Common myeloid progenitor, CD34-positive (primary cell): ENCODE measurements at regions not wholly inside any gene's neighbourhood (a gene's known extent, or its start where the extent isn't known, plus 50 kb on each side); places are given as distances from the start of the nearest gene placed in this dataset.

Experiments used
- CTCF ChIA-PET: fragments of 350-600 bp; sonication (Branson Sonifier 250); formaldehyde crosslinking; loops from one replicate; lab custom pipeline; 2021; ENCODE audit warnings: antibody characterized with exemption; lab: Charles Lee
- POLR2A ChIA-PET: fragments of 350-600 bp; sonication (Branson Sonifier 250); formaldehyde crosslinking; loops from one replicate; lab custom pipeline; 2021; ENCODE audit warnings: antibody characterized with exemption; lab: Charles Lee
- DNase-seq, 3 donors: peaks; one replicate each; pipeline versions ENCODE4 v3.0.0 to v3.0.0-alpha.2; 2013
- H3K27ac ChIP-seq, 2 experiments: 1 replicate in 1 of 2; 2 replicates in 1 of 2; pipeline ENCODE4 v1.7.0; 2013; ENCODE audit warnings: inconsistent platforms in 2 of 2, low read length in 2 of 2, mild to moderate bottlenecking in 2 of 2, low read depth in 1 of 2, moderate library complexity in 1 of 2; ENCODE audit not compliant: severe bottlenecking in 2 of 2, insufficient read depth in 1 of 2, poor library complexity in 1 of 2
- H3K27me3 ChIP-seq, 5 experiments: replicated peaks in 2 of 5; 1 replicate in 3 of 5; 2 replicates in 2 of 5; pipeline versions ENCODE4 v1.6.1 to v1.7.0; 2013; ENCODE audit warnings: low read length in 4 of 5, mild to moderate bottlenecking in 2 of 5, moderate library complexity in 2 of 5, inconsistent platforms in 1 of 5; ENCODE audit not compliant: insufficient read depth in 5 of 5, control insufficient read depth in 4 of 5
- H3K36me3 ChIP-seq, 4 experiments: 1 replicate in 2 of 4; 2 replicates in 2 of 4; pipeline versions ENCODE4 v1.6.1 to v1.7.0; 2013; ENCODE audit warnings: low read length in 3 of 4, control low read depth in 1 of 4, mild to moderate bottlenecking in 1 of 4; ENCODE audit not compliant: control insufficient read depth in 4 of 4, insufficient read depth in 4 of 4
- H3K4me1 ChIP-seq, 4 experiments: 1 replicate in 3 of 4; 2 replicates in 1 of 4; pipeline versions ENCODE4 v1.6.1 to v1.7.1; 2013; ENCODE audit warnings: low read length in 3 of 4, mild to moderate bottlenecking in 3 of 4, control low read depth in 1 of 4, inconsistent platforms in 1 of 4, moderate library complexity in 1 of 4; ENCODE audit not compliant: control insufficient read depth in 4 of 4, insufficient read depth in 4 of 4; ENCODE audit errors: control extremely low read depth in 1 of 4
- H3K4me3 ChIP-seq, 7 experiments: 1 replicate in 4 of 7; 2 replicates in 3 of 7; pipeline versions ENCODE4 v1.5.1 to v1.7.0; 2013; ENCODE audit warnings: mild to moderate bottlenecking in 7 of 7, low read length in 6 of 7, moderate library complexity in 6 of 7, inconsistent platforms in 2 of 7, low read depth in 2 of 7, control low read depth in 1 of 7; ENCODE audit not compliant: insufficient read depth in 4 of 7, control insufficient read depth in 1 of 7; ENCODE audit errors: extremely low read depth in 1 of 7
- H3K9me3 ChIP-seq, 5 experiments: 1 replicate in 4 of 5; 2 replicates in 1 of 5; pipeline versions ENCODE4 v1.6.1 to v1.7.1; 2013; ENCODE audit warnings: low read length in 4 of 5, mild to moderate bottlenecking in 2 of 5, inconsistent platforms in 1 of 5, low read depth in 1 of 5, moderate library complexity in 1 of 5; ENCODE audit not compliant: control insufficient read depth in 4 of 5, insufficient read depth in 2 of 5; ENCODE audit errors: control extremely low read depth in 1 of 5
- WGBS: methylation state at CpG from one replicate; pipeline ENCODE4 v1.1.5; 2013; ENCODE audit not compliant: insufficient coverage; 5-methylcytosine and 5-hydroxymethylcytosine counted together

DNA sequence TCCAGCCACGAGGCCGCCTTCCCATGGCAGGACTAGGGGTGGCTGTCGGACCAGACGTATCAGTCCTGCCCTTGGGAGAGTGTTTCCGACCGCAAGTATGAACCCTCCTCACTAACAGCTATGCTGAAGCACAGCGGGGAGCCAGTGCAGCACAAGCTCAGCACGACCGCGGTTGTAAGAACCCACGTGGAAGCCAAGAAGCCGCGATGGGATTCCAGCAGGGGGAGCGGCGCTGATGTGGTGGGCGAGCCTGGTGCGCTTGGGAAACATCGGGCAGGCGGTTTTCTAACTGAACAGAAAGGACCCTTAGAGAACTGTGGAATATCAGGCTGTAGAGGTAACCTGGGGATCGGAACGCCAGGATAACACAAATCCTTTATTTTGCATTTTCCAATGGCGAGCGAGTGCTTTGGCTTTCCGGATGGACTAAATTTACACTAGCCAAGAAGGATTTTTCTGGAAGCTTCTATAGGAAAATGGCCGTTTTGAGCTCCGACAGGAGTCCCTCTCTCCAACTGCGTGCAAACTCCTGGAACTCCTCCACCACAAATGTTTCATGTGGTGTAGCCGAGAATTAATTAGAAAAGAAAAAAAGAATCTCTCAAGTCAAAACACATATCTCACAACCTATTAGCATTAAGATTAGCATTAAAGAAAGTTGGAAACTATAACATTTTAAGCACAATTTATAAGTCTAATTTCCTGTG, 132.0 kb upstream of the MYCN start:
- CTCF ChIA-PET: interaction anchor here (1.2 kb wide), 1 partner anchor 10 kb away, joined by 5 read pairs; no protein-coding TSS in a partner anchor
- DNase-seq: peak in 2 of 3 donors; percentile 9 to 19
- Histone ChIP-seq H3K9me3 (no peaks in the 10 kb centered on the region), H3K4me1 (peaks cover 0 to 18% (median 15%) of the 10 kb centered on the region in 4 experiments), H3K4me3 (peak overlapping the region in 2 of 7 experiments; percentile 2 to 6), H3K27ac (no peak overlapping the region), H3K27me3 (no peaks in the 10 kb centered on the region), H3K36me3 (no peaks in the 10 kb centered on the region)
- WGBS: 73% methylated on average over 24 of the region's 28 CpGs
- POLR2A ChIA-PET: interaction anchor here (0.7 kb wide), 1 partner anchor 11 kb away, joined by 5 read pairs; no protein-coding TSS in a partner anchor

DNA sequence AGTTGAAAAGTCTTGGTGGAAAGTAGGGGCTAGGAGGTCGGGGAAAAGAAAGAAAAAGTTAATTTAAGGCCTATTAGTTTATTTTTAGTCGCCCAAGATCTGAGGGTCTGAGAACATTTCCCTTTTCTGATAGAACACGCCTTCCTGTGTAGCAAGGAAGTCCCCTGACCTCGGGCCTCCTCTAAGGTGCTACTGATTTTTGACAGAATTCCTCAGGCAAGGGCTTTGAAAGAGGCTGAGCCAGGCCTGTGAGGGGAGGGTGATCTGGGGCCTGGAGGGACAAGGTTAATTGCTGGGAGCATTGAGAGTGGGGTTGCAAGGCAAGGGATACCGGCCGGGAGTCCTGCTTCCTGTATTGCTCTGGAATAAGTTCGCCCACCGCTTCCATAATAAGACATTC, 131.4 kb upstream of the MYCN start:
- peak; percentile 13 to 60 (median 57) for DNase-seq
- Histone ChIP-seq H3K9me3 (no peaks in the 10 kb centered on the region), H3K4me3 (peak overlapping the region in 2 of 7 experiments; percentile 2 to 6), H3K36me3 (no peaks in the 10 kb centered on the region), H3K27me3 (no peaks in the 10 kb centered on the region), H3K27ac (no peak overlapping the region), H3K4me1 (peaks cover 0 to 18% (median 15%) of the 10 kb centered on the region in 4 experiments)
- WGBS: 6% methylated on average over 3 of the region's 8 CpGs
- CTCF ChIA-PET: interaction anchor here (1.3 kb wide), 1 partner anchor 9 kb away, joined by 4 read pairs; no protein-coding TSS in a partner anchor
- POLR2A ChIA-PET: interaction anchor here (0.6 kb wide), 1 partner anchor 22 kb away, joined by 3 read pairs; no protein-coding TSS in a partner anchor

DNA sequence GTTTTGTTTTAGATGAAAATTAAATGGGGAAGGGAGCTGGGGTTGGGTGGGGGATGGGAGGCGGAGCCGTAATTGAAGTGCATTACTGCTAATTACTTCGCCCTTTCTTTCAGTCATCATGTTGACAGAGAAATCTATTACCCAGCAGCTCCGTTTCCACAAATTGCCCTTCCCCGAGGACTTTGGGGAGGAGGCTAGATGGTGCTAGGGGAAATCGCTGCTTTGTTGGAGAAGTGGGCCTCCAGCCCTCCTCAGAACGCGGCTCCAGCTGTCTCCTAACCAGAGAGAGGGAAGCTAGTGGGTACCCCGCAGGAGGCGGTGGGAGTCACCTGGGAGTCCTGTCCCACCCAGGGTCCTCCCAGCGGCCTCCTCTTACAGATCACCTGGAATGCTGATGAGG, 130.9 kb upstream of the MYCN start:
- WGBS: 30% methylated on average over 3 of the region's 11 CpGs
- no peak for DNase-seq
- Histone ChIP-seq H3K4me1 (peaks cover 0 to 18% (median 15%) of the 10 kb centered on the region in 4 experiments), H3K27ac (no peak overlapping the region), H3K27me3 (no peaks in the 10 kb centered on the region), H3K36me3 (no peaks in the 10 kb centered on the region), H3K9me3 (no peaks in the 10 kb centered on the region), H3K4me3 (no peak overlapping the region)
- ChIA-PET CTCF (interaction anchor here (1.3 kb wide), 1 partner anchor 9 kb away, joined by 4 read pairs; no protein-coding TSS in a partner anchor), POLR2A (interaction anchor here (0.6 kb wide), 1 partner anchor 22 kb away, joined by 3 read pairs; no protein-coding TSS in a partner anchor)

DNA sequence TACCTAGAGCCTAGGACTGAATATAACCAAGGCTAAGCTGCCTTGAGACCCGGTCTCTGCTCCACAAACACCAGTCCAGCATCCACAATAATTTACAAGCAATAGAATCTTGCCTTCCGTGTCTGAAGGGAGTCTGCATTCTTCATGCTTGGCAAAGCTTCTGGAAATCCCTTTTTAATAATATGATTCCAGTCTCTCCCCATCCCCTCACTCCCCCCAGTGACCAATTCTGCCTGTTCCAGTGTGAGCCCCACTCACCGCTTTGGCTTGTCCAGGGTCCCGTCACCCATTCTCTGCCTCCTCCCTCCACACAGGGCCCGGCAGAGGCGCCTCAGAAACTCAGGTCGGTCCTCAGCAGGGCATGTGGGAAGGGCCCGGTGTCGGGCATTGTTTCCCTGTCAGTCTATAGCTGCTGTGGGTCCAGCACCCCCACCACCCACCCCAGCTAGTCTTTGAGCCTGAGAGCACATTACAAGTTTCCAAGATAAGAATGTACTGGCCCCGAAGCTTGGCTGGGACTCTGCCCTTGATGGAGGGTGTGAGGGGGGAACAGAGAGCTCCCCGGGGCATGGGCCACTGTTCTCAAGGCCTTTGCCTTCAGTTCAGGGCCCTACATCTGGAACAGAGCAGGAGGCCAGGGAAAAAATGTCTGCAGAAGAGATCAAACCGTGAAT, 129.7 kb upstream of the MYCN start:
- POLR2A ChIA-PET: no interaction called here

DNA sequence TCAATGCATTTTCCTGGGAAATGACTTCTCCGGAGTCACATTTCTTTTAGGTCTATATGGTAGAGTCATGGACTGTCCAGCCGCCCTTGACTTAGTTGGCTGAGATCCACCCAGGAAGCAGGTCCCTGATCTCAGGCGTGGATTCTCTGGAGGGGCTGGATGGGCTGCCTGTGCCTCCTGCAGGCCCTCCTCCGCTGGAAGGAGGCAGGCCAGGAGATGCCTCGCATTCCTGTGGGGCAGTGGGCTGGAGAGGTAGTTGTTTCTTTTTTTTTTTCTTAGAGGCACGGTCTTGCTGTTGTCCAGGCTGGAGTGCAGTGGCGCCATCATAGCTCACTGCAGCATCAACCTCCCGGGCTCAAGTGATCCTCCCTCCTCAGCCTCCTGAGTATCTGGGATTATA, 129.0 kb upstream of the MYCN start:
- H3K4me3 ChIP-seq: no peak overlapping the region
- no peaks in the 10 kb centered on the region for H3K36me3 ChIP-seq
- CTCF ChIA-PET: no interaction called here
- H3K9me3 ChIP-seq: no peaks in the 10 kb centered on the region
- POLR2A ChIA-PET: no interaction called here
- H3K27ac ChIP-seq: no peak overlapping the region
- no peaks in the 10 kb centered on the region for H3K27me3 ChIP-seq
- H3K4me1 ChIP-seq: peaks cover 0 to 18% (median 15%) of the 10 kb centered on the region in 4 experiments
- 100% methylated on average over 3 of the region's 8 CpGs for WGBS
- DNase-seq: no peak

More for the DNA sequence above, 129.7 kb upstream of the MYCN start:
- H3K27ac ChIP-seq: no peak overlapping the region
- no peaks in the 10 kb centered on the region for H3K9me3 ChIP-seq
- no peak overlapping the region for H3K4me3 ChIP-seq
- CTCF ChIA-PET: no interaction called here
- 86% methylated on average over 3 of the region's 12 CpGs for WGBS
- H3K27me3 ChIP-seq: no peaks in the 10 kb centered on the region
- peaks cover 0 to 18% (median 15%) of the 10 kb centered on the region in 4 experiments for H3K4me1 ChIP-seq
- DNase-seq: no peak
- H3K36me3 ChIP-seq: no peaks in the 10 kb centered on the region

DNA sequence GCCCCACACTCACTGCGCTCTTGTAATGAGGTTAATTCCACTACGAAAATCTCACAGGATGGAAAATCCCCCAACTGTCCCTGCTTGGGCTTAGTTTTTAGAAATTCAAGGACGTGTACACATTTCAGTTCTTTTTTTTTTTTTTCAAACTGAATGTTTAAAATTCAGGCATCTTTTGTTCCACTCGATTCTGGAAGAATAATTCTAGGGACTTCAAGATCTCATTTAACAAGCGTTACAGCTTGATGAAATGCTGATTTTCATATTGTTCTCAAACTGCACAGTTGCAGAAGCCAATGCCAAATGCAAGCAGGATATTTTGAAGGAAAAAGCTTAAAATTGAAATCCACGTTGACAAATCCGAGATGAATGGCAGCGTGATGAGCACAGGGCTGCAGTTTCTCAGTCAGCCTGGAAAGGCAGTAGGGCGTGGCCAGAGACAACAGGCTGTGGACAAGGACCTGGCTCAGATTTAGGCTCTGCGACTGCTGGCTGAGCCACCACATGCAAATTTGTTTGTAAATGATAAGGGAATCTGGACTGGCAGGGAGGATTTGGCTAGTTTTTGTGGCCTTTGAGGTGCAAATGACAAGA, 128.1 kb upstream of the MYCN start:
- Histone ChIP-seq H3K27ac (no peak overlapping the region), H3K27me3 (no peaks in the 10 kb centered on the region), H3K9me3 (no peaks in the 10 kb centered on the region), H3K36me3 (no peaks in the 10 kb centered on the region), H3K4me1 (peaks cover 0 to 18% (median 15%) of the 10 kb centered on the region in 4 experiments), H3K4me3 (no peak overlapping the region)
- ChIA-PET CTCF (no interaction called here), POLR2A (no interaction called here)
- no peak for DNase-seq
- 98% methylated on average over 9 of the region's 10 CpGs for WGBS
